Ishikawa (cell line): ENCODE measurements at regions not wholly inside any gene's neighbourhood (a gene's known extent, or its start where the extent isn't known, plus 50 kb on each side); places are given as distances from the start of the nearest gene placed in this dataset.

ENCODE experiments used
- CEBPB ChIP-seq: IDR thresholded peaks from 2 replicates; pipeline ENCODE4 v1.6.1; 2012
- CREB1 ChIP-seq: IDR thresholded peaks from 2 replicates; pipeline ENCODE4 v1.6.1; 2012; ENCODE audit warnings: low read depth
- EGR1 ChIP-seq: IDR thresholded peaks from 2 replicates; pipeline ENCODE4 v1.6.1; 2012
- EP300 ChIP-seq: IDR thresholded peaks from 2 replicates; pipeline ENCODE4 v1.6.1; 2012; ENCODE audit warnings: borderline replicate concordance
- MAX ChIP-seq: IDR thresholded peaks from 2 replicates; pipeline ENCODE4 v1.6.1; 2012

GRCh38 chr1:242886137-242886536, 361.6 kb upstream of the PLD5 start:
- no peak for TF ChIP-seq CEBPB
- no peak for TF ChIP-seq MAX
- TF ChIP-seq EGR1 = no peak
- no peak for TF ChIP-seq CREB1
- TF ChIP-seq EP300 = no peak
